Mesenchymal stem cell (in vitro differentiated cells and primary cell): ENCODE measurements at regions not wholly inside any gene's neighbourhood (a gene's known extent, or its start where the extent isn't known, plus 50 kb on each side); places are given as distances from the start of the nearest gene placed in this dataset.

Source experiments
- DNase-seq: peaks from one replicate; pipeline ENCODE4 v3.0.0-alpha.2; 2013
- H2AFZ ChIP-seq: one replicate; pipeline ENCODE4 v1.6.1; 2013; ENCODE audit warnings: low read depth, mild to moderate bottlenecking, control low read depth, inconsistent platforms, low read length, moderate library complexity
- H2AK5ac ChIP-seq: 2 replicates; pipeline ENCODE4 v1.6.1; 2013; ENCODE audit warnings: low read length, moderate library complexity, mild to moderate bottlenecking, inconsistent platforms; ENCODE audit not compliant: severe bottlenecking
- H2BK120ac ChIP-seq: one replicate; pipeline ENCODE4 v1.6.1; 2013; ENCODE audit warnings: low read depth, mild to moderate bottlenecking, inconsistent platforms, low read length, moderate library complexity
- H2BK12ac ChIP-seq, 2 experiments: one replicate each; pipeline ENCODE4 v1.6.1; 2013; ENCODE audit warnings: inconsistent platforms in 2 of 2, low read length in 2 of 2, mild to moderate bottlenecking in 2 of 2, moderate library complexity in 2 of 2, control low read depth in 1 of 2
- H2BK15ac ChIP-seq: one replicate; pipeline ENCODE4 v1.6.1; 2013; ENCODE audit warnings: mild to moderate bottlenecking, low read depth, inconsistent platforms; ENCODE audit not compliant: poor library complexity, severe bottlenecking
- H2BK5ac ChIP-seq: 2 replicates; pipeline ENCODE4 v1.6.1; 2013; ENCODE audit warnings: low read depth, mild to moderate bottlenecking, low read length, control low read depth, inconsistent platforms; ENCODE audit not compliant: poor library complexity, severe bottlenecking
- H3K14ac ChIP-seq, 2 experiments: one replicate each; pipeline ENCODE4 v1.6.1; 2013; ENCODE audit warnings: inconsistent platforms in 2 of 2, low read length in 2 of 2, control low read depth in 1 of 2, mild to moderate bottlenecking in 1 of 2, moderate library complexity in 1 of 2
- H3K18ac ChIP-seq, 2 experiments: one replicate each; pipeline ENCODE4 v1.6.1; 2013; ENCODE audit warnings: inconsistent platforms in 2 of 2, low read length in 2 of 2, control low read depth in 1 of 2, low read depth in 1 of 2, mild to moderate bottlenecking in 1 of 2
- H3K23ac ChIP-seq, 2 experiments: one replicate each; pipeline ENCODE4 v1.6.1; 2013; ENCODE audit warnings: inconsistent platforms in 2 of 2, low read length in 2 of 2, mild to moderate bottlenecking in 2 of 2, moderate library complexity in 2 of 2, control low read depth in 1 of 2
- H3K27ac ChIP-seq: 2 replicates; pipeline ENCODE4 v1.5.1; 2013; ENCODE audit warnings: mild to moderate bottlenecking, moderate library complexity, low read length, control low read depth, inconsistent platforms; ENCODE audit not compliant: poor library complexity, severe bottlenecking
- H3K27me3 ChIP-seq, 2 experiments: 2 replicates each; pipeline versions ENCODE4 v1.6.1 to v1.7.0; 2013; ENCODE audit warnings: low read length in 2 of 2, mild to moderate bottlenecking in 2 of 2, moderate library complexity in 2 of 2, control low read depth in 1 of 2, inconsistent platforms in 1 of 2; ENCODE audit not compliant: control insufficient read depth in 1 of 2, insufficient read depth in 1 of 2
- H3K36me3 ChIP-seq, 2 experiments: 2 replicates each; pipeline versions ENCODE4 v1.6.1 to v1.7.0; 2013; ENCODE audit warnings: low read length in 2 of 2, control low read depth in 1 of 2, inconsistent platforms in 1 of 2, low read depth in 1 of 2, mild to moderate bottlenecking in 1 of 2; ENCODE audit not compliant: insufficient read depth in 2 of 2, control insufficient read depth in 1 of 2
- H3K4ac ChIP-seq, 2 experiments: one replicate each; pipeline ENCODE4 v1.6.1; 2013; ENCODE audit warnings: inconsistent platforms in 2 of 2, low read length in 2 of 2, mild to moderate bottlenecking in 2 of 2, moderate library complexity in 2 of 2, control low read depth in 1 of 2, low read depth in 1 of 2
- H3K4me1 ChIP-seq: 2 replicates; pipeline ENCODE4 v1.6.1; 2013; ENCODE audit warnings: low read depth, low read length, control low read depth; ENCODE audit not compliant: control insufficient read depth, insufficient read depth
- H3K4me2 ChIP-seq: 2 replicates; pipeline ENCODE4 v1.6.1; 2013; ENCODE audit warnings: low read length, mild to moderate bottlenecking, inconsistent platforms; ENCODE audit not compliant: poor library complexity, severe bottlenecking
- H3K4me3 ChIP-seq, 2 experiments: 2 replicates each; pipeline versions ENCODE4 v1.5.1 to v1.7.0; 2013; ENCODE audit warnings: low read length in 2 of 2, mild to moderate bottlenecking in 2 of 2, control low read depth in 1 of 2, low read depth in 1 of 2; ENCODE audit not compliant: insufficient read depth in 1 of 2
- H3K79me1 ChIP-seq: replicated peaks from 2 replicates; pipeline ENCODE4 v1.6.1; 2013; ENCODE audit warnings: mild to moderate bottlenecking, control low read depth, low read length, inconsistent platforms; ENCODE audit not compliant: poor library complexity, severe bottlenecking
- H3K9ac ChIP-seq: 2 replicates; pipeline ENCODE4 v1.7.0; 2013; ENCODE audit warnings: mild to moderate bottlenecking, low read length, moderate library complexity
- H3K9me3 ChIP-seq: 2 replicates; pipeline ENCODE4 v1.7.0; 2013; ENCODE audit warnings: mild to moderate bottlenecking, low read length; ENCODE audit not compliant: control insufficient read depth
- H4K8ac ChIP-seq: one replicate; pipeline ENCODE4 v1.6.1; 2013; ENCODE audit warnings: inconsistent platforms, mild to moderate bottlenecking, low read length, moderate library complexity
- H4K91ac ChIP-seq: one replicate; pipeline ENCODE4 v1.6.1; 2013; ENCODE audit warnings: mild to moderate bottlenecking, low read length, inconsistent platforms
- WGBS: methylation state at CpG from one replicate; pipeline ENCODE4 v1.1.7; 2013; ENCODE audit warnings: mixed read lengths; 5-methylcytosine and 5-hydroxymethylcytosine counted together

- no peak overlapping the region for H3K4me3 ChIP-seq
- H3K79me1 ChIP-seq = no peaks in the 10 kb centered on the region
- no peak overlapping the region for H3K14ac ChIP-seq
- no peak overlapping the region for H2AK5ac ChIP-seq
- H3K36me3 ChIP-seq = no peaks in the 10 kb centered on the region
- no peak overlapping the region for H3K9ac ChIP-seq
- H2AFZ ChIP-seq = no peak overlapping the region
- H2BK12ac ChIP-seq = peak overlapping the region in 1 of 2 experiments; percentile 71
- no peak overlapping the region for H2BK15ac ChIP-seq
- H3K4ac ChIP-seq = peak overlapping the region in 1 of 2 experiments; percentile 11
- H3K27ac ChIP-seq = no peak overlapping the region
- no peak overlapping the region for H3K4me2 ChIP-seq
- H2BK120ac ChIP-seq = no peak overlapping the region
- H2BK5ac ChIP-seq = no peak overlapping the region
- H4K8ac ChIP-seq = no peak overlapping the region
- H3K9me3 ChIP-seq = no peaks in the 10 kb centered on the region
- no peaks in the 10 kb centered on the region for H3K4me1 ChIP-seq
- peaks cover 6 to 7% of the 10 kb centered on the region in 2 experiments for H3K27me3 ChIP-seq
- H4K91ac ChIP-seq = no peak overlapping the region
- H3K23ac ChIP-seq = no peak overlapping the region
- 85% methylated on average over 4 of the region's 4 CpGs for WGBS
- DNase-seq = peak; percentile 6
- H3K18ac ChIP-seq = peak overlapping the region in 1 of 2 experiments; percentile 52
These were observed 130.1 kb upstream of the EPB41L4A start for GRCh38 chr5:112549127-112549526.

GRCh38 chr5:112549605-112550166, 130.6 kb upstream of the EPB41L4A start:
- H3K4me1 ChIP-seq = no peaks in the 10 kb centered on the region
- WGBS = 86% methylated on average over 1 of the region's 2 CpGs
- H2BK5ac ChIP-seq = no peak overlapping the region
- no peak overlapping the region for H3K4ac ChIP-seq
- H3K23ac ChIP-seq = no peak overlapping the region
- no peak overlapping the region for H3K4me2 ChIP-seq
- H3K27ac ChIP-seq = no peak overlapping the region
- no peak overlapping the region for H3K18ac ChIP-seq
- H2AK5ac ChIP-seq = no peak overlapping the region
- no peak for DNase-seq
- no peaks in the 10 kb centered on the region for H3K79me1 ChIP-seq
- H3K9ac ChIP-seq = no peak overlapping the region
- no peak overlapping the region for H2BK120ac ChIP-seq
- no peak overlapping the region for H4K8ac ChIP-seq
- peaks cover 6 to 7% of the 10 kb centered on the region in 2 experiments for H3K27me3 ChIP-seq
- no peaks in the 10 kb centered on the region for H3K9me3 ChIP-seq
- H2BK12ac ChIP-seq = no peak overlapping the region
- H2AFZ ChIP-seq = no peak overlapping the region
- no peak overlapping the region for H3K14ac ChIP-seq
- no peaks in the 10 kb centered on the region for H3K36me3 ChIP-seq
- no peak overlapping the region for H2BK15ac ChIP-seq
- H3K4me3 ChIP-seq = no peak overlapping the region
- H4K91ac ChIP-seq = no peak overlapping the region

GRCh38 chr5:112551419-112552032, 132.4 kb upstream of the EPB41L4A start:
- peaks cover 6 to 7% of the 10 kb centered on the region in 2 experiments for H3K27me3 ChIP-seq
- H2BK120ac ChIP-seq = no peak overlapping the region
- no peaks in the 10 kb centered on the region for H3K9me3 ChIP-seq
- no peak overlapping the region for H3K4ac ChIP-seq
- H3K18ac ChIP-seq = no peak overlapping the region
- H2AK5ac ChIP-seq = no peak overlapping the region
- H3K23ac ChIP-seq = no peak overlapping the region
- H3K4me3 ChIP-seq = no peak overlapping the region
- no peak overlapping the region for H4K91ac ChIP-seq
- no peak overlapping the region for H2BK5ac ChIP-seq
- H3K36me3 ChIP-seq = no peaks in the 10 kb centered on the region
- H3K14ac ChIP-seq = no peak overlapping the region
- WGBS = 70% methylated on average over 4 of the region's 5 CpGs
- H2BK15ac ChIP-seq = no peak overlapping the region
- no peak overlapping the region for H3K4me2 ChIP-seq
- H2AFZ ChIP-seq = no peak overlapping the region
- no peak overlapping the region for H2BK12ac ChIP-seq
- DNase-seq = peak; percentile 66
- no peak overlapping the region for H4K8ac ChIP-seq
- H3K9ac ChIP-seq = no peak overlapping the region
- H3K27ac ChIP-seq = no peak overlapping the region
- H3K4me1 ChIP-seq = no peaks in the 10 kb centered on the region
- no peaks in the 10 kb centered on the region for H3K79me1 ChIP-seq

- Histone ChIP-seq H3K4me2 (no peak overlapping the region), H3K36me3 (no peaks in the 10 kb centered on the region), H2BK5ac (no peak overlapping the region), H3K9ac (no peak overlapping the region), H2BK15ac (no peak overlapping the region), H3K27me3 (peaks cover 6 to 7% of the 10 kb centered on the region in 2 experiments), H3K14ac (peak overlapping the region in 1 of 2 experiments; percentile 31), H3K23ac (no peak overlapping the region), H3K4me3 (no peak overlapping the region), H3K27ac (no peak overlapping the region), H2BK12ac (no peak overlapping the region), H3K18ac (no peak overlapping the region), H4K8ac (peak overlapping the region; percentile 35), H3K4ac (no peak overlapping the region), H3K79me1 (no peaks in the 10 kb centered on the region), H2BK120ac (no peak overlapping the region), H3K9me3 (no peaks in the 10 kb centered on the region), H2AK5ac (no peak overlapping the region), H3K4me1 (no peaks in the 10 kb centered on the region), H2AFZ (no peak overlapping the region), H4K91ac (no peak overlapping the region)
- no peak for DNase-seq
- 94% methylated on average over 9 of the region's 9 CpGs for WGBS
These were observed 133.1 kb upstream of the EPB41L4A start for GRCh38 chr5:112552216-112552615.
